Activated naive CD8-positive, alpha-beta T cell (primary cell): ENCODE measurements at regions not wholly inside any gene's neighbourhood (a gene's known extent, or its start where the extent isn't known, plus 50 kb on each side); places are given as distances from the start of the nearest gene placed in this dataset.

Experiments used
- H3K27ac Mint-ChIP-seq: one replicate; pipeline ENCODE4 v1.8.0; 2021; ENCODE audit warnings: mixed read lengths
- H3K27me3 Mint-ChIP-seq: one replicate; pipeline ENCODE4 v1.8.0; 2021; ENCODE audit warnings: mixed read lengths
- H3K36me3 Mint-ChIP-seq: one replicate; pipeline ENCODE4 v1.8.0; 2021; ENCODE audit warnings: mixed read lengths
- H3K4me1 Mint-ChIP-seq: one replicate; pipeline ENCODE4 v1.8.0; 2021; ENCODE audit warnings: low read depth, mixed read lengths
- H3K4me3 Mint-ChIP-seq: one replicate; pipeline ENCODE4 v1.8.0; 2021; ENCODE audit warnings: mild to moderate bottlenecking, mixed read lengths
- H3K9me3 Mint-ChIP-seq: one replicate; pipeline ENCODE4 v1.8.0; 2021; ENCODE audit warnings: low read depth, mixed read lengths

DNA sequence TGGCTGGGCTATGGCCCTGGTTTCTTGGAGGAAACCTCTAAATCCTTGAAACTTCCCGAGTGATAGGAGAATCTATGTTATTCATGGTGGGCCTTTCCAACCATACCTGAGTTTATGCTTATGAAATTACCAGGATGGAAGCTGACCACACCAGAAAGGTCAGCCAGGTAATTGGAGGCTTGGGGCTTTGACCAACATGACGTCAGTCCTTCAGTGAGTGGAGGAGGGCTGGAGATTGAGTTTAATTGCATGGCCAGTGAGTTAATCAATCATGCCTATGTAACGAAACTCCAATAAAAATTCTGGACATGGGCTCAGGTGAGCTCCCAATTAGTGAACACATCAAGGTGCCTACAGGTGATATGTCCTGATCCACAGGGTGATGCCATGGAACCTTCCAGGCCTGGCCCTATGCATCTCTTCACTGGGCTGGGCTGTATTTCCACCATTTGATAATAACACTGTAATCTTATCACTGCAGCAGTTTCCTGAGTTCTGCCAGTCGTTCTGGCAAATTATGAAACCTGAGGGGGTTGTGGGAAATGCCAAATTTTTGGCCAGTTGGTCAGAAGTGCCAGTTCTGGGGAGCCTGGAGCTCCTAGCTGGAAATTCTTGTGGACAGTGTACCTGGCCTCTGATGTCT lies 106.5 kb downstream of the CDH26 start:
- H3K27ac Mint-ChIP-seq: no peak overlapping the region
- no peak overlapping the region for H3K4me3 Mint-ChIP-seq
- H3K9me3 Mint-ChIP-seq: no peaks in the 10 kb centered on the region
- H3K27me3 Mint-ChIP-seq: no peaks in the 10 kb centered on the region
- H3K4me1 Mint-ChIP-seq: peaks cover 18% of the 10 kb centered on the region
- H3K36me3 Mint-ChIP-seq: no peaks in the 10 kb centered on the region

DNA sequence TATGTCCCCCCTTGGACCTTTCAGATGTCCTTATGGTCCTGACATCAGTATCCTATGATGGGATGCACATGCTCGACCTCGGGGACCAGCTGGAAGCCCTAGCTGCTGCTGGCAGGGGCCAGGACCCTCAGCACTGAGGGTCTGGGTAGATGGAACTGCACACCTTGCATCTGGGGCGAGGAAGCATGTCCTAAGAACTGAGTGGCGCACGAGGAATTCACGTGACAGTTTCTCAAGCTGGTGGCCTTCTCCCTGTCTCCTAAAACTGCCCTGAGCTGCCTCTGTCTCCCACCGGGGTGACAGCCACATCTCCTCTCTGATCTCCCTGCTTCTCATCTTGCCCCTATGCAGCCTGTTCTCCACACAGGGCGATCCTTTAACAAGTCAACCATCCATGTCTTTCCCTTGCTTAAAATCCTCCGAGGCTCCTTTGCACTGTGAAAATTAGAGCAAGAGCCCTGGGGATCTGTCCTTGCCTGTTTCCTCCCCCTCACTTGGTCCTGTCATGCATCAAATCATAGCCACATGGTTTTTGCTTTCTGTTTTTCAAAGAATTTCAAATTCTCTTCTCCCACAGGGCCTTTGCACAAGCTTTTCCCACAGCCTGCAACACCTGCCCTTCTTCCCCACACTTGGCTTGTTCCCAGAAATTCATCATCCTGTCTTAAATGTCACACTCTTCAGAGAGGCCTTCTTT lies 107.7 kb downstream of the CDH26 start:
- Mint-ChIP-seq H3K36me3 (no peaks in the 10 kb centered on the region), H3K4me3 (no peak overlapping the region), H3K27ac (no peak overlapping the region), H3K9me3 (no peaks in the 10 kb centered on the region), H3K27me3 (no peaks in the 10 kb centered on the region), H3K4me1 (peaks cover 16% of the 10 kb centered on the region)

DNA sequence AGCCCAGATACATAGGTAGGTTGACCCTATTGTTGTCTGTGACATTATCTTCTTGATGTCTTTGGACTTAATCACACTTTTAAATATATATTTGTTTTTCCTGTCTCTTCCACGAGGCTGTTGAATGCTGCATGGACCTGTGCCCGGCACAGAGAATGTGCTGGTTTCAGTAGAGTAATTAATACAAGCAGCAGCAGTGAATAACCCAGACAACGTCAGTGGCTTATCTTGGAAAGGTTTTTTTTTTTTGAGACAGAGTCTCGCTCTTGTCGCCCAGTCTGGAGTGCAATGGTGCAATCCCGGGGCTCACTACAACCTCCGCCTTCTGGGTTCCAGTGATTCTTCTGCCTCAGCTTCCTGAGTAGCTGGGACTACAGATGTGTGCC lies 108.2 kb downstream of the CDH26 start:
- peaks cover 16% of the 10 kb centered on the region for H3K4me1 Mint-ChIP-seq
- no peak overlapping the region for H3K4me3 Mint-ChIP-seq
- no peaks in the 10 kb centered on the region for H3K9me3 Mint-ChIP-seq
- no peaks in the 10 kb centered on the region for H3K27me3 Mint-ChIP-seq
- H3K27ac Mint-ChIP-seq: no peak overlapping the region
- no peaks in the 10 kb centered on the region for H3K36me3 Mint-ChIP-seq

DNA sequence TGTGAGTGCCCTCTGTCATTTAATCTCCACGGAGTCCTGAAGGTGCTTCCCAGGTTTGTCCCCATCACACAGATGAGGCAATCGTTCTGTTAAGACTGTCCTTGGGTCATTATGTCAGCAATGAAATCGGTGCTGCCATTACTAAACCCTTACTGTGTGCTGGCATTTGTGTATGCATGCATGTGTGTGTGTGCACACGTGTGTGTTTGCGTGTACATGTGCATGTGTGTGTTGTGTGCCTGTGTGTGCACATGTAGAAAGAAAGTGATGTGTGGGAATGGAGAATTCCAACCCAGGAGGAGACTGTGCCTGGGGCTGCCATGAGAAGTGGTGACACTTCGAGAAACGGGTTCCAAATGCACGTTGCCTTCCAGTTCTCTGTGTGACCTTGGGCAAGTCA lies 110.3 kb downstream of the CDH26 start:
- Mint-ChIP-seq H3K27ac (no peak overlapping the region), H3K4me3 (no peak overlapping the region), H3K4me1 (peaks cover 9% of the 10 kb centered on the region), H3K27me3 (no peaks in the 10 kb centered on the region), H3K9me3 (peaks cover 6% of the 10 kb centered on the region), H3K36me3 (no peaks in the 10 kb centered on the region)

- H3K36me3 Mint-ChIP-seq: no peaks in the 10 kb centered on the region
- H3K27me3 Mint-ChIP-seq: no peaks in the 10 kb centered on the region
- no peak overlapping the region for H3K4me3 Mint-ChIP-seq
- H3K9me3 Mint-ChIP-seq: peaks cover 6% of the 10 kb centered on the region
- no peak overlapping the region for H3K27ac Mint-ChIP-seq
- H3K4me1 Mint-ChIP-seq: no peaks in the 10 kb centered on the region
Measured at GRCh38 chr20:60069656-60070055, 111.4 kb downstream of the CDH26 start.

GRCh38 chr20:60070791-60071190 lies 112.6 kb downstream of the CDH26 start:
- H3K27ac Mint-ChIP-seq: no peak overlapping the region
- H3K4me3 Mint-ChIP-seq: no peak overlapping the region
- peaks cover 6% of the 10 kb centered on the region for H3K9me3 Mint-ChIP-seq
- no peaks in the 10 kb centered on the region for H3K27me3 Mint-ChIP-seq
- no peaks in the 10 kb centered on the region for H3K4me1 Mint-ChIP-seq
- no peaks in the 10 kb centered on the region for H3K36me3 Mint-ChIP-seq

GRCh38 chr20:60071965-60072364 lies 113.7 kb downstream of the CDH26 start:
- H3K27me3 Mint-ChIP-seq: no peaks in the 10 kb centered on the region
- H3K27ac Mint-ChIP-seq: no peak overlapping the region
- peaks cover 6% of the 10 kb centered on the region for H3K9me3 Mint-ChIP-seq
- no peaks in the 10 kb centered on the region for H3K4me1 Mint-ChIP-seq
- H3K36me3 Mint-ChIP-seq: no peaks in the 10 kb centered on the region
- no peak overlapping the region for H3K4me3 Mint-ChIP-seq

GRCh38 chr20:60073086-60073485 lies 114.9 kb downstream of the CDH26 start:
- Mint-ChIP-seq H3K4me3 (no peak overlapping the region), H3K27ac (no peak overlapping the region), H3K9me3 (peaks cover 6% of the 10 kb centered on the region), H3K36me3 (no peaks in the 10 kb centered on the region), H3K27me3 (no peaks in the 10 kb centered on the region), H3K4me1 (no peaks in the 10 kb centered on the region)

- H3K4me1 Mint-ChIP-seq: no peaks in the 10 kb centered on the region
- no peaks in the 10 kb centered on the region for H3K27me3 Mint-ChIP-seq
- H3K27ac Mint-ChIP-seq: no peak overlapping the region
- H3K4me3 Mint-ChIP-seq: no peak overlapping the region
- peaks cover 6% of the 10 kb centered on the region for H3K9me3 Mint-ChIP-seq
- no peaks in the 10 kb centered on the region for H3K36me3 Mint-ChIP-seq
Measured at GRCh38 chr20:60073504-60073903, 115.3 kb downstream of the CDH26 start.

- no peak overlapping the region for H3K4me3 Mint-ChIP-seq
- H3K9me3 Mint-ChIP-seq: peaks cover 6% of the 10 kb centered on the region
- no peaks in the 10 kb centered on the region for H3K36me3 Mint-ChIP-seq
- no peaks in the 10 kb centered on the region for H3K4me1 Mint-ChIP-seq
- no peaks in the 10 kb centered on the region for H3K27me3 Mint-ChIP-seq
- H3K27ac Mint-ChIP-seq: no peak overlapping the region
Measured at GRCh38 chr20:60074276-60074675, 116.1 kb downstream of the CDH26 start.

- Mint-ChIP-seq H3K27me3 (no peaks in the 10 kb centered on the region), H3K9me3 (no peaks in the 10 kb centered on the region), H3K4me1 (no peaks in the 10 kb centered on the region), H3K27ac (no peak overlapping the region), H3K36me3 (peaks cover 2% of the 10 kb centered on the region), H3K4me3 (no peak overlapping the region)
Measured at GRCh38 chr20:60078351-60079250, 120.4 kb downstream of the CDH26 start.

- Mint-ChIP-seq H3K27ac (no peak overlapping the region), H3K27me3 (no peaks in the 10 kb centered on the region), H3K4me1 (no peaks in the 10 kb centered on the region), H3K4me3 (no peak overlapping the region), H3K9me3 (no peaks in the 10 kb centered on the region), H3K36me3 (peaks cover 2% of the 10 kb centered on the region)
Measured at GRCh38 chr20:60080401-60080800, 122.2 kb downstream of the CDH26 start.

GRCh38 chr20:60085551-60086132 lies 127.4 kb downstream of the CDH26 start:
- peaks cover 5% of the 10 kb centered on the region for H3K4me1 Mint-ChIP-seq
- no peak overlapping the region for H3K27ac Mint-ChIP-seq
- peaks cover 8% of the 10 kb centered on the region for H3K27me3 Mint-ChIP-seq

DNA sequence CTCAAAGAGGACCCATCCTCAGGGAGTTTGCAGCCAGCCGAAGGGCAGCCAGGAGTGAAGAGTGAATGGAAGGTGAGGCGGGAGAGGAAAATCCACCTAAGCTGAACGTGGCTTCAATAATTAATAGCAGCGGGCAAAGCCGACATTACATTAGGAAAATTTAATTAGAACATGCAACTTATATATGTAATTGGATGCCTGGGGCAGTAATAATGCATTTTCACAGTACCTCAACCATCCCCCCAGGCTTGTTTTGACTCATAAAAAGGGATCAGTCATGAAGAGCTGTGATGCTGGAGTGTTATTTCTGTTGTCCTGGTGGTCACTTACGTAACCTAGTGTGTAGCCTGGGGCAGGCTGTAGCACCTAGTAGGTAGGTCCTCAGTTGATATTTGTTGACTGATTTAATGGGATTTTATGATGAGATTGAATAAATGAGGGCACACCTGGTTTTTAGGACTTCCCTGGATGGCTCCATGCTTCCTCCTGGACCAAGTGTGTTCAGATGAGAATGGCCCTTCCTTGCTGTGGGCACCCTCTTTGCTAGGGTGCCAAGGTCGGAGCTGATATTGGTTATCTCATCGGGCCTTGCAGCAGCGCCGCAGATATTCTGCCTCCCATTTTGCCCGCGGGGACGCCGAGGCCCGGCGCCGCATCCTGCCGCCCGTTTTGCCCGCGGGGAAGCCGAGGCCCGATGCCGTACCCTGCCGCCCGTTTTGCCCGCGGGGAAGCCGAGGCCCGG lies 128.8 kb downstream of the CDH26 start:
- no peak overlapping the region for H3K27ac Mint-ChIP-seq
- peaks cover 2% of the 10 kb centered on the region for H3K36me3 Mint-ChIP-seq
- peaks cover 8% of the 10 kb centered on the region for H3K27me3 Mint-ChIP-seq
- no peaks in the 10 kb centered on the region for H3K9me3 Mint-ChIP-seq
- H3K4me1 Mint-ChIP-seq: peaks cover 5% of the 10 kb centered on the region
- peak overlapping the region; percentile 69 for H3K4me3 Mint-ChIP-seq

More at GRCh38 chr20:60085551-60086132, 127.4 kb downstream of the CDH26 start:
- Mint-ChIP-seq H3K4me3 (no peak overlapping the region), H3K9me3 (no peaks in the 10 kb centered on the region), H3K36me3 (peaks cover 2% of the 10 kb centered on the region)
